OCI-LY1 (cell line): ENCODE measurements at regions not wholly inside any gene's neighbourhood (a gene's known extent, or its start where the extent isn't known, plus 50 kb on each side); places are given as distances from the start of the nearest gene placed in this dataset.
A peak's percentile ranks its signal among the peaks of the same experiment; 100 is the strongest.
"Not testable (repeated sequence)": the region's sequence is repeated elsewhere in the genome, so short reads cannot be mapped to it uniquely, and the experiment has no call there.

Experiments
- H2AFZ ChIP-seq: fragments of 200-600 bp; sonication (generic), shearing (Covaris generic); 2 replicates; pipeline ENCODE4 v1.6.0; 2014; ENCODE audit warnings: antibody characterized with exemption, mild to moderate bottlenecking, low read length
- H3F3A ChIP-seq: fragments of 200-600 bp; sonication (generic), shearing (Covaris generic); 2 replicates; pipeline ENCODE4 v1.6.0; 2014; ENCODE audit warnings: mild to moderate bottlenecking, antibody characterized with exemption, low read length, moderate library complexity; ENCODE audit not compliant: insufficient read depth
- H3K27ac ChIP-seq: fragments of 200-600 bp; sonication (generic); 2 replicates; pipeline ENCODE4 v1.5.1; 2014; ENCODE audit warnings: low read length, mixed run types, mild to moderate bottlenecking, low read depth; ENCODE audit not compliant: poor library complexity, severe bottlenecking
- H3K27me3 ChIP-seq: fragments of 200-600 bp; sonication (generic); 2 replicates; pipeline ENCODE4 v1.6.0; 2014; ENCODE audit warnings: antibody characterized with exemption, mild to moderate bottlenecking, low read length, moderate library complexity; ENCODE audit not compliant: insufficient read depth
- H3K36me3 ChIP-seq: fragments of 200-600 bp; sonication (generic); 2 replicates; pipeline ENCODE4 v1.6.1; 2014; ENCODE audit warnings: mild to moderate bottlenecking, antibody characterized with exemption, low read length, moderate library complexity, mixed read lengths; ENCODE audit not compliant: insufficient read depth
- H3K4me1 ChIP-seq: fragments of 200-600 bp; sonication (generic); 2 replicates; pipeline ENCODE4 v1.5.1; 2014; ENCODE audit warnings: mild to moderate bottlenecking, low read length, moderate library complexity; ENCODE audit not compliant: insufficient read depth, severe bottlenecking
- H3K4me2 ChIP-seq: fragments of 200-600 bp; sonication (generic), shearing (Covaris generic); 2 replicates; pipeline ENCODE4 v1.6.1; 2014; ENCODE audit warnings: low read length
- H3K4me3 ChIP-seq: fragments of 200-600 bp; sonication (generic); 2 replicates; pipeline ENCODE4 v1.5.1; 2014; ENCODE audit warnings: low read length, low read depth, mild to moderate bottlenecking, mixed read lengths; ENCODE audit not compliant: poor library complexity, severe bottlenecking
- H3K79me2 ChIP-seq: fragments of 200-600 bp; shearing (Covaris generic); 2 replicates; pipeline ENCODE4 v1.6.1; 2016; ENCODE audit warnings: mixed run types, low read length, mixed read lengths; ENCODE audit not compliant: insufficient read depth
- H3K9ac ChIP-seq: fragments of 200-600 bp; sonication (generic), shearing (Covaris generic); 2 replicates; pipeline ENCODE4 v1.6.1; 2014; ENCODE audit warnings: mild to moderate bottlenecking, low read length, mixed read lengths
- H3K9me2 ChIP-seq: fragments of 200-600 bp; sonication (generic), shearing (Covaris generic); 2 replicates; pipeline ENCODE4 v1.6.1; 2014; ENCODE audit warnings: low read depth, mild to moderate bottlenecking, low read length, mixed read lengths
- H3K9me3 ChIP-seq: fragments of 200-600 bp; shearing (Covaris generic); 2 replicates; pipeline ENCODE4 v1.6.1; 2014; ENCODE audit warnings: low read length, mixed read lengths
- H4K20me1 ChIP-seq: fragments of 200-600 bp; sonication (generic), shearing (Covaris generic); 2 replicates; pipeline ENCODE4 v1.6.0; 2016; ENCODE audit warnings: mild to moderate bottlenecking, low read length; ENCODE audit not compliant: insufficient read depth
- EZH2 ChIP-seq: fragments of 200-600 bp; sonication (generic), shearing (Covaris generic); IDR thresholded peaks from 2 replicates; pipeline ENCODE4 v1.8.0; 2017; ENCODE audit warnings: borderline replicate concordance, mixed run types, mild to moderate bottlenecking, antibody characterized with exemption, low read length, moderate library complexity, mixed read lengths
- TF ChIP-seq, protein P1 (sequence below): fragments of 200-600 bp; sonication (generic), shearing (Covaris generic); IDR thresholded peaks from 2 replicates; pipeline ENCODE4 v1.5.1; 2017; ENCODE audit warnings: mild to moderate bottlenecking, antibody characterized with exemption, low read length, moderate library complexity, mixed read lengths

DNA sequence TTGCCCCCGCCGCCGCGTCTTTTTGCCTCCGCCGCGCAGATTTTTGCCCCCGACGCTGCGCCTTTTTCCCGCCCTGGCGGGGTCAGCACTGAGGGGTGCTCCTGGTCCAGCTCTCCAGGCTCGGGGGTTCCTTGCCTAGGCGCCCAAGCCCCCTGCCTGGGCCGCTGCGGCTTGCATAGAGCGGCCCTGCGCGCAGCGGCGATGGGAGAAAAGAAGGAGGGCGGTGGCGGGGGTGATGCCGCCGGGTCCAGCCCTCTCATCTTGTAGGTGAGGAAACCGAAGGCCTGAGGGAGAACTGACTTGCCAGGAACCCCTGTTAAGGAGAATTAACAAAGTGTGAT is 330.8 kb upstream of the WSB1 start:
- H3K9me2 ChIP-seq, result no peaks in the 10 kb centered on the region
- TF ChIP-seq, protein P1, sequence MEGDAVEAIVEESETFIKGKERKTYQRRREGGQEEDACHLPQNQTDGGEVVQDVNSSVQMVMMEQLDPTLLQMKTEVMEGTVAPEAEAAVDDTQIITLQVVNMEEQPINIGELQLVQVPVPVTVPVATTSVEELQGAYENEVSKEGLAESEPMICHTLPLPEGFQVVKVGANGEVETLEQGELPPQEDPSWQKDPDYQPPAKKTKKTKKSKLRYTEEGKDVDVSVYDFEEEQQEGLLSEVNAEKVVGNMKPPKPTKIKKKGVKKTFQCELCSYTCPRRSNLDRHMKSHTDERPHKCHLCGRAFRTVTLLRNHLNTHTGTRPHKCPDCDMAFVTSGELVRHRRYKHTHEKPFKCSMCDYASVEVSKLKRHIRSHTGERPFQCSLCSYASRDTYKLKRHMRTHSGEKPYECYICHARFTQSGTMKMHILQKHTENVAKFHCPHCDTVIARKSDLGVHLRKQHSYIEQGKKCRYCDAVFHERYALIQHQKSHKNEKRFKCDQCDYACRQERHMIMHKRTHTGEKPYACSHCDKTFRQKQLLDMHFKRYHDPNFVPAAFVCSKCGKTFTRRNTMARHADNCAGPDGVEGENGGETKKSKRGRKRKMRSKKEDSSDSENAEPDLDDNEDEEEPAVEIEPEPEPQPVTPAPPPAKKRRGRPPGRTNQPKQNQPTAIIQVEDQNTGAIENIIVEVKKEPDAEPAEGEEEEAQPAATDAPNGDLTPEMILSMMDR, result no peak
- no peak for TF ChIP-seq EZH2
- H3K36me3 ChIP-seq, result no peaks in the 10 kb centered on the region
- H3K9me3 ChIP-seq, result no peaks in the 10 kb centered on the region
- no peak overlapping the region for H3K27ac ChIP-seq
- H3K79me2 ChIP-seq, result no peaks in the 10 kb centered on the region
- H2AFZ ChIP-seq, result no peak overlapping the region
- no peak overlapping the region for H3K9ac ChIP-seq
- no peaks in the 10 kb centered on the region for H4K20me1 ChIP-seq
- no peaks in the 10 kb centered on the region for H3F3A ChIP-seq
- H3K4me3 ChIP-seq, result peak overlapping the region; percentile 38
- peaks cover 3% of the 10 kb centered on the region; the same call in 1 of the 2 replicates for H3K27me3 ChIP-seq
- peak overlapping the region; percentile 38; the same call in 1 of the 2 replicates for H3K4me2 ChIP-seq
- H3K4me1 ChIP-seq, result no peaks in the 10 kb centered on the region

DNA sequence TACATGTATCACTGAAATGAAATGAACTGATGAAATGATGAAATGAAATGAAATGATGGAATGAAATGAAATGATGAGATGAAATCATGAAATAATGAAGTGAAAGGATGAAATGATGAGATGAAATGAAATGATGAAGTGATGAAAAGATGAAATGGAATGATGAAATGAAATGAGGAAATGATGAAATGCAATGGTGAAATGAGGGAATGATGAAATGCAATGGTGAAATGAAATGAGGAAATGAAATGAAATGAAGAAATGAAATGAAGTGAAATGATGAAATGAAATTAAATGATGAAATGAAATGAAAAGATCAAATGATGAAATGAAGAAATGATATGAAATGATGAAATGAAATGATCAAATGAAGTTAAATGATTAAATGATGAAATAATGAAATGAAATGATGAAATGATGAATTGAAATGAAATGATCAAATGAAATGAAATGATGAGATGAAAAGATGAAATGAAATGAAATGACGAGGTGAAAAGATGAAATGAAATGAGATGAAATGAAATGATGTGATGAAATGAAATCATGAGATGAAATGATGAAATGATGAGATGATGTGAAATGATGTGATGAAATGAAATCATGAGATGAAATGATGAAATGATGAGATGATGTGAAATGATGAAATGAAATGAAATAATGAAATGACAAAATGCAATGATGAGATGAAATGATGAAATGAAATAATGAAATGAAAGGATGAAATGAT is 327.9 kb upstream of the WSB1 start:
- not testable (repeated sequence) for H3K4me1 ChIP-seq, H3K9ac ChIP-seq, H3K4me2 ChIP-seq, H3K79me2 ChIP-seq, H3K4me3 ChIP-seq, H4K20me1 ChIP-seq, H2AFZ ChIP-seq, H3K9me2 ChIP-seq, H3F3A ChIP-seq, H3K9me3 ChIP-seq, H3K27me3 ChIP-seq, H3K27ac ChIP-seq, H3K36me3 ChIP-seq

DNA sequence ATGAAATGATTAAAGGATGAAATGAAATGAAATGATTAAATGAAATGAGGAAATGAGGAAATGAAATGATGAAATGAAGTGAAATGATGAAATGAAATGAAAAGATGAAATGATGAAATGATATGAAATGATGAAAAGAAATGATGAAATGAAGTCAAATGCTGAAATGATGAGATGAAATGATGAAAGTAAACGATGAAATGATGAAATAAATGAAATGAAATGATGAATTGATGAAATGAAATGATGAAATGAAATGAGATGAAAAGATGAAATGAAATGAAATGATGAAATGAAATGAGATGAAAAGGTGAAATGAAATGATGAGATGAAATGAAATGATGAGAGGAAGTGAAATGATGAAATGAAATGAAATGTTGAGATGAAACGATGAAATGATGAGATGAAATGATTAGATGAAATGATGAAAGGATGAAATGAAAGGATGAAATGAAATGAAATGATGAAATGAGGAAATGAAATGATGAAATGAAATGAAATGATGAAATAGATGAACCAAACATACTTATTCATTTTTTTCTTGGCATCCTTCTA is 327.2 kb upstream of the WSB1 start:
- not testable (repeated sequence) for H3K4me3 ChIP-seq, H3K9me3 ChIP-seq, H4K20me1 ChIP-seq, H3K9ac ChIP-seq, H3K9me2 ChIP-seq, H3K27me3 ChIP-seq, H3K4me1 ChIP-seq, H3F3A ChIP-seq, H3K4me2 ChIP-seq, H3K27ac ChIP-seq, H3K36me3 ChIP-seq, H3K79me2 ChIP-seq, H2AFZ ChIP-seq

DNA sequence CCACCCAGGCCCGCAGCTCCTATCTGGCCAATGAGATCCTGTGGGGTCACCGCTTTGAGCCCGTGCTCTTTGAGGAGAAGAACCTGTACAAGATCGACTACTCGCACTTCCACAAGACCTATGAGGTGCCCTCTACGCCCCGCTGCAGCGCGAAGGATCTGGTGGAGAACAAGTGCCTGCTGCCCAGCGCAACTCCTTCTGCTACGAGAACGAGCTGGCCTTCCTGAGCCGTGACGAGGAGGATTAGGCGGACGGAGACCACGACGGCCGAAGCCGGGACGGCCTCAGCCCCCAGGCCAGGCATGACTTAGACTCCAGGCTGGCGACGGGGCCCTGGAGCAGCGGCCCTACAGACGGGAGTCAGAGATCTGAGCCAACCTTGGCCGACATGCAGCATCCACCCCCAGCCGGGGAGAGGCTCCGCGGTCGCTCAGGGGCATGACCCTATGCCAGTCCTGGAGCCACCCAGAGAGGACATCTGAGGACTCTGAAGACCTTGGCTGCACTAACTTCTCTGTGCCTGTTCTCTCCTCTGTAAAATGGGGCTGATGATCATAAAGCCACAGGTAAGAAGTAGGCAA is 312.0 kb upstream of the WSB1 start:
- not testable (repeated sequence) for H3K4me2 ChIP-seq, H4K20me1 ChIP-seq, H2AFZ ChIP-seq, H3K27me3 ChIP-seq, H3F3A ChIP-seq, H3K79me2 ChIP-seq, H3K4me1 ChIP-seq, H3K27ac ChIP-seq, H3K9me3 ChIP-seq, H3K9me2 ChIP-seq, H3K9ac ChIP-seq, H3K4me3 ChIP-seq, H3K36me3 ChIP-seq

DNA sequence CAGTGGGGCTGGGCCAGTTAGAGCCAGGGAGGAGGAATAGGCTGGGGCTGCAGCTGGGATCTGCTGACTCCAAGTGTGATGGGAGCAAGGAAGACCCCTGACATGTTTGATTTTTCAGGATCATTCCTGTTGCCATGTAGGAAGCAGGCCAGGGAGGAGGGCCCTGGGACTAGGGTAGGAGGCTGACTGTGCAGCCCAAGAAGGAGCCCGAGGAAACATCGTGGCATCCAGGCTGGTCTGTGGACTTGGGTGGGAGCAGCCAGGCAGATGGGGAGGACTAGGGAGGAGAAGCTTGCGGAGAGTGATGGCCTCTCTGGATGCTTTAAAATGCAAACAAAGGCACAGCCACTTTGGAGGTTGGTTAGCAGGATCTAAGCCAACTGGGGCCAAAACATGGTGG is 311.4 kb upstream of the WSB1 start:
- not testable (repeated sequence) for H2AFZ ChIP-seq, H3K9ac ChIP-seq, H3K27me3 ChIP-seq, H3K4me3 ChIP-seq, H3K79me2 ChIP-seq, H3F3A ChIP-seq, H3K4me2 ChIP-seq, H4K20me1 ChIP-seq, H3K9me3 ChIP-seq, H3K27ac ChIP-seq, H3K9me2 ChIP-seq, H3K4me1 ChIP-seq, H3K36me3 ChIP-seq

DNA sequence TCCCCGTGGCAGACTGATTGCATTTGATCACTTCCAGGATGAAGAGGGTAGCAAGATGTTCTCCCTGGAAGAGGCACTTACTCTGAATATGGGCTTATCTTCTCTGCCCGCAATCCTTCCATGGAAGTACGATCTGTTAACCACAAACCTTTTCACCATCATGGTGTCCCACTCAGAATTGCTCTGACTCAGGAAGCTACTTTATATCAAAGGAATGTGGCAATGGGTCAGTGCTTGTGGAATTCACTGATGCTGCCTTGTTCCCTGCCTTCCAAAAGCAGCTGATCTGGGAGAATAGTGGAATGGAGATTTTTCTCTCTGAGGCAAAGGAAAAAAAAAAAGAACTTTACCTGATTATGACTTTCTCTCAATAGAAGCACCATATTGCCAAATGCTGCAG is 306.1 kb upstream of the WSB1 start:
- not testable (repeated sequence) for H3K79me2 ChIP-seq, H3K4me1 ChIP-seq, H3K9me2 ChIP-seq, H2AFZ ChIP-seq, H3K4me3 ChIP-seq, H3K4me2 ChIP-seq, H3K9me3 ChIP-seq, H3K27me3 ChIP-seq, H3K27ac ChIP-seq, H3F3A ChIP-seq, H3K36me3 ChIP-seq, H3K9ac ChIP-seq, H4K20me1 ChIP-seq

DNA sequence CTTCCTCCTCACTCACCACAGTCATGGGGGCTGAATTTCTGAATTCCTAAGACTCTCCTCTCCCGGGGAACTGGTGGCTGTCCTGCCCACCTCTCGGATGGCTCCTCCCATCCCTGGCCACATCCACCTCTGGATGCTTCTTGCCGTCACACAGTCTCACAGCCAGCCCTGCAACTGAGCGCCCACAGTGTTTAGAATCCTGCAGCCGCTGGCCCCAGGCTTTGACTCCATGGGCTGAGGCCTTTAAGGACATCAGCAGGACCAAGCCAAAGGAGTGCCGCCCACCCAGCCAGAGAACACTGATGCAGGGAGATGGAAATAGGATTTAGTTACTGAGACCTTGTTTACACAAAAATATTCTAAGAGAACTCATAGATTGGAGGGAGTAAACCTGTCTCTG is 299.3 kb upstream of the WSB1 start:
- not testable (repeated sequence) for H3K9ac ChIP-seq, H3K36me3 ChIP-seq, H3K27ac ChIP-seq, H3K4me1 ChIP-seq, H3K9me3 ChIP-seq, H3K4me2 ChIP-seq, H3F3A ChIP-seq, H2AFZ ChIP-seq, H3K79me2 ChIP-seq, H3K9me2 ChIP-seq, H3K4me3 ChIP-seq, H4K20me1 ChIP-seq, H3K27me3 ChIP-seq
